Fibroblast of skin of left biceps (primary cell): ENCODE measurements at regions not wholly inside any gene's neighbourhood (a gene's known extent, or its start where the extent isn't known, plus 50 kb on each side); places are given as distances from the start of the nearest gene placed in this dataset.

ENCODE experiments used
- DNase-seq, 2 experiments: peaks; one replicate each; pipeline ENCODE4 v3.0.0-alpha.2; 2013; ENCODE audit warnings: low read depth in 2 of 2

DNA sequence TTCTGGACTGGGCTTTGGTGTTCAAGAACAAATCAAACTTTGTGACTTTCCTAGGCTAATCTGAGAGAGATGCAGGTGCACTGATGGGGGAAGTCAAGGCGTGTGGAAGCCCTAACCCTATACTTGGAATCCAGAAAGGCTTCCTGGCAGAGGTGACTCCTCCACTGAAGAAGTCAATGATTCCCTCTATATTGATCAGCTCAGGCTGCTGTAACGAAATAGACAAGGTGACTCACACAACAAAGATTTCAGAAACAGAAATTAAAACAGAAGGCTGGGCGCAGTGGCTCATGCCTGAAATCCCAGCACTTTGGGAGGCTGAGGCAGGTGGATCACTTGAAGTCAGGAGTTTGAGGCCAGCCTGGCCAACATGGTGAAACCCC lies 69.6 kb upstream of the GGTA1 start:
- DNase-seq, result no peak

DNA sequence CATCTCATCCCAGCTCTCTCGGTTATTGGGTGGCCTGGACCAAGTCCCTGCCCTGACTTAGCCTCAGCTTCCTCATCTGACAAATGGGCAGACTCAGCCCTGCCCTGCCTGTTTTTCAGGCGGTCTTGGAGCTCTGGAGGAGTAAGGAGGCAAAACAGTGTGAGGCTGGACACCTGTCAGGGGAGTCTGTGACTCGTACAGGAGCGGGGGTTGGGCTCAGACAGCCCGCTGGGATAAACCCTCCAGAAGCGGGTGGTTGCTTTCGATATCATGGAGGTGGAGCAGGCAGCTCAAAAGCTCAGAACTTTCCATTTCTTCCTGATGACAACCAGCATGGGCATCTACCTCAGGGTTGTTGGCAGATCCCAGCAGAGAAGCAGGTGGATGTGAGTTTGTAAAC lies 72.9 kb upstream of the GGTA1 start:
- DNase-seq, result no peak

DNA sequence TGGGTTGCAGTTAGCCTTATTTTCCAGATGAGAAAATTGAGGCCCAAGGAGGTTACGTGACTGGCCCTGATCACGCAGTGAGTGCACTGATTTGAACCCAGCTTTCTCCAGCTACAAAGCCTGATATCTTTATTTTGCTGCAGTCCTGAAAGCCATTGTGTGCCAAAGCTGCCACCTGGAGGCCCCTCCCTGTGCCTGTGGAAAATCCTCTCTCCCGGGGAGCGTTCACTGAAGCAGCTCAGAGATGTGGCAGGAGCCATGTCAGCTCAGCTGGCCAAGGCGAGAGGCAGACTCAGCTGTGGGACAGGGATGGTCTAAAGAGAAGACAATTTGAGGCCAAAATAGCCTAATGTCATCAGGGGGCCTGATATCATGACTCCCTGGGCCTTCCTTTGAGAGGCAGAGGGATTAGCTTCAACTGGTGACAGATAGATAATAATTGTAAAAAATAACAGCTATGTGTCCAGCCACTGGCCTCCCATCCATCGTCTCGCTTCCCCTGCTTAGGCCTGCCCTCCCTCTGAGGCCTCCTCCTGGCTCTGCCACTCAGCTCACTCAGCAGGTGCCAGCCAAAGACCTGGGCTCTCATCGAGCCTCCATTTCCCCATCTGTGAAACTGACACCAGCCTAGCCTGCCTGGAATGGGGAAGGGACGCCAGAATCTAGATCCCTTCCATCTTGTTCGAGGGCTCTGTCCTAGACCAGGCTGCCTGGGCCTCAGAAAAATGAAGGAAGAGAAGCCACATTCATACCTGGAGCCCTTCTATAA lies 74.3 kb upstream of the GGTA1 start:
- DNase-seq, result no peak

DNA sequence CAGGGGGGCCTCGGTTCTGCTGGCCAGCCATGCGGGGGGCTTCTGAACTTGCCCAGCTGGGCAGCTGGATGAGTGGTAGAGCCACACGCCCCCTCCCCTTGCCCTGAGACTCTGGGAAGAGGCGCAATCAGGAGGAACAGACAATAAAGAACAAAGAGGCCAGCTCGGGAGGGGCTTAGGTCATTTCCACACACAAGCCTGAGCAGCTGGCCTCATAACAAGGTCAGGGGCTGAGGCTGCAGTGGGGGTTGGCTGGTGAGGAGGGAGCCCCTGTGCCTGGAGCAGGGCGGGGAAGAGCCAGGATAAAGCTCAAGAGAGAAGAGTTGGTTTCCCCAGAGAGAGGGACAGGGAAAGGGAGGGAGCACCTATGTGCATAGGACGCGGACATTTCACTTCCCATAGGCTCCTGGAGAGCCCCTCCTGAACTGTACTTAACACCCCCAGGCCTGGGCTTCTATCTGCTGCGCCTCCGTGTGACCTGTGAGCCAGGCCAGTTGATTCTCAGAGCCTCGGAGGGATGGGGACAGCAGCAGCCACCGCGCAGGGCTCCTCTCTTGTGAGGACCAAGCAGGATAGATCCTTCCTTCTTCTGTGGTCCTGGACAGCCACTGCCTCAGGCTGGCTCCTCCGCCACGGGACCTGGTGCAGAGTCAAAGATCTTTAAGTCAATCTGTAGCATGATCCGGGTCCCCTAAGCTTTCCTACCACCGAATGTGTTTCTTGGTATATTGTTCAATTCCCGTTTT lies 75.3 kb upstream of the GGTA1 start:
- no peak for DNase-seq

DNA sequence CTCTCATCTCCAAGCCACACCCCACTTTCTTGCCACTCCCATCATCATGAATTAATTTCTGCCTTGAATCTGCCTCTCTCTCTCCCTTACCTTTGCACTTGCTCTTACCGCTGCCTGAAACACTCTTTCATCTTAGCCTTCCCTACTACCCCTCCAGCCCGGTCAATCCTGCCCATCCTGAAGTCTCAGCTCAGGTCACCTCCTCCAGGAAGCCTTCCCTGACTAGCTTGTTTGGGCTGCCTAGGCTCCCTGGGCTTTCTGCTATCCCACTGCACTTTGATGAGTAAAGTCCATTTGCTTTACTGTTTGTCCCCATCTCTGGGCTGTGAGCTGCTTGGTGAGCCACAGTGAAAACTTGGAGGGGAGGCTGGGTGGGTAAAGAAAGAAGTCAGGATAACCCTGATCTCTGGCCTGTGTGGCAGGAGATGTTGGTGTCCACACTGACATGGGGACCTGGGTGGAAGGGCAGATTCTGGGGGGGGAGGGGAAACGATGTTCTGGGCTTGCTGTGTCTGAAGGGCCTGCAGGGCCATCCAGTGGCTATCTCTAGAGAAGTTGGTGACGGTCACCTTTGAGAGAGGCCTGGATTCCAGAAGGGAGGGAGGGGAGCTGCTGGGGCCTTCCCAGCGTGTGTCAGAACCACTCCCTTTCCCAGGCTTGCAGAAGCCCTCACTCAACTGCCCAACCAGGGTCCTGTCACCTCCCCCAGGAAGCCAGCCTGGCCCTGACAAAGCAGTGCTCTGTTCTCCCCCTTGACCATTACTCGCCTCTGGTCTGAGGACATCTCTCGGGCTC lies 75.0 kb upstream of the DAB2IP start:
- no peak for DNase-seq

DNA sequence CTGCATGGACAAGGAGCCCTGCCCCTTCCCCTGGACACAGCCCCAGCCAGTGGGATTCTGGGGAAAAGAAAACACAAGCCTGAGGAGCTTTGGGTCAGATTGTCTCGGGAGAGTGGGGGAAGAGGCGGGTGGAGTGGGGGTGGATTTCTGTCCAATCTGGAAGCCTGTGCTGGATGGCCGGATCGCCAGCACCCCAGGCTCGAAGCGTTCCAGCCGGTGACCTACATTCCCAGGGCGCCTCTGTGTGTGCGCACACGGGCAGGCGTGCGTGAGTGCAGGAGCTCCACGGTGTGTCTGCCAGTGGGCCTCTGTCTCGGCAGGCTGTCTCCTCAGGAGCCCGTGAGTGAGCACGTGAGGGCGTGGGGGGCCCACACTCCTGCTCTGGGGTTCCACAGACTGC lies 74.3 kb upstream of the DAB2IP start:
- DNase-seq, result no peak

DNA sequence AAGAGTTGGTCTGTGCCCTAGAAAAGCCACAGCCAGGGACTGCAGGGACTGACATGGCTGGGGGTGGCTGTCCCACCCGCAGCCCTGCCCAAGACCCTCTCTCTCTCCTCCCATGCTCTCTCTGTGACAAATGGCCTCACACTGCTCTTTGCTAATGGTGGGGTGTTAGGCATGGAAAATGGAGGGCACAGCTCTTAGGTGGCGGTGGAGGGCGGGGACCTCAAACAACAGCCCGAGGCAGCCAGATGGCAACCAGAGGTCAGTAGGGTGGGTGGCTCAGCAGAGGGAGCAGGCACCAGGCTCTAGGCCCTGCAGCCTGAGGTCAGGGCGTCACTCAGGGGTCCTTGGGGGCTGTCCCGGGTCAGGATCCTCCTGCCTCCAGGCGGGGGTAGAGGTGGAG lies 73.9 kb upstream of the DAB2IP start:
- DNase-seq, result no peak

DNA sequence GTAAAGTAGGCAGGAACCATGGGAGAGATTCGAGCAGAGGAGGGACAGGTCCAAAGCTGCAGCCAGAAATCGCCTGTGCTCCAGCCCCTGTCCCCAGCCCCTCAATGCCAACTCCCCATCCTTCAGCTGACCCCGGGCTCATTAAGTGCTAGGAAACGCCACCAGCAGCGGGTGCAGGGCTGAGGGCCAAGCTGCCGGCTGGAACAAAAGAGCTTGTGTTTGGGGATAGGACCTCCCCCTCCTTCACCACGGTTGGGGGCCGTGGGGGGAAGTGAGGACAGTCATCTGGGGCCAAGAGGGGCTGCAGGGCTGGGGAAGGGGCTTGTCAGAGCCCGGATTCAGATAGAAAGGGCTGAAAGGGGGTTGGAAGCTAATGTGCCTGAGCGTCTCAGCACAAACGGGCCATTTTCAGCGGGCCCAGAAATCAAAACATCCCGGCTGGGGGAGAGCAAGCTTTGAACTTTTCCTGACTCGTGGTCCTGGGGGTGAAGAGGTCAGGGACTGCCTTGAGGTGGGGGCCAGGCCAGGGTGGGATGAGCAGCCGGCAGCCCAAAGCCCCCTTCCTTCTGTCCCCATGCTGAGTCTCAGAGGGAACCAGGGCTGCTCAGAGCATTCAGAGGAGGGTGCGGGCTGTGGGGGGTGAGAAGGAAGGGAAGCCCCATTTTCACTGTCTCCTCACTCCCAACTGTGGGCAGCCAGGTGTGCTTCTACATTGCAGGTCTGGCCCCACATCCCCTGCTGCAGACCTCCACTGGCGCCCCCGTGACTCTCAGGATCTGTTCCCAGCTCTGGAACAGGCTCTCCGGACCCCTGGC lies 69.4 kb upstream of the DAB2IP start:
- no peak for DNase-seq

DNA sequence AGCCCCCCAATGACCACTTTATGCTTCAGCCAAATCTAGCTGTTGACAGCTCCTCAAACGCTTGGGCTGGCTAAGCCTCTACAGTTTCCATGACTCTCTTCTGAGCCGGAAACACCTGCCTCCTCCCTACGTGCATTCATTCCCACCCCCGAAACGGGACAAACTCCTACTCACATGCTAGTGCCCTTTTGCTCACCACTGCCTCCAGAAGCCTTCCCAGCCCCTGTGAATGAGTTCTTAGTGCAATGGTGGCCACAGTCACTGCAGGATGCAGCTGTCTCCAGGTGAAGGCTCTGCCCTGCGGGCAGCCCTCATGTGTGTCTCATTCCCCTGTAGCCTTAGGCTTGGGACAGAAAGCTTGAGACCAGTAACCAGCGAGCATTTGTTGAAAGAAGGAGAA lies 68.8 kb upstream of the DAB2IP start:
- no peak for DNase-seq

DNA sequence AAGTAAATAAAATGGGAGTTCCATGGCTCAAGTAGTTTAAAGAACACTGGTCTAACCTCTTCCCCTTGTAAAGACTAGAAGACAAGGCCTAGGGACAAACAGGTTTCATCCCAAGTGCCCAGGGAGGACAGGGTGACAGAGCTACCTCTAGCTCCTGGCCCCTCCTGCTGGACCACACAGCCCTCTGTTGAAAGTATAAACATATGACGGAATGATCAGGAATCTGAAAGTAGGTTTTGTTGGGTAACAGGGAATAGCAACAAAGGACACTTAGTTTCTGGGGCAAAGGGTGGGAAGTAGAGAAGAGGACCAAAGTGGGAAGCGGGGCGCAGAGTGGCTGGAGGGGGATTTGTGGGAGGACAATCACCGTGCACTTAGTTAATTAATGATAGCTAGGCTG lies 67.0 kb upstream of the DAB2IP start:
- no peak for DNase-seq

DNA sequence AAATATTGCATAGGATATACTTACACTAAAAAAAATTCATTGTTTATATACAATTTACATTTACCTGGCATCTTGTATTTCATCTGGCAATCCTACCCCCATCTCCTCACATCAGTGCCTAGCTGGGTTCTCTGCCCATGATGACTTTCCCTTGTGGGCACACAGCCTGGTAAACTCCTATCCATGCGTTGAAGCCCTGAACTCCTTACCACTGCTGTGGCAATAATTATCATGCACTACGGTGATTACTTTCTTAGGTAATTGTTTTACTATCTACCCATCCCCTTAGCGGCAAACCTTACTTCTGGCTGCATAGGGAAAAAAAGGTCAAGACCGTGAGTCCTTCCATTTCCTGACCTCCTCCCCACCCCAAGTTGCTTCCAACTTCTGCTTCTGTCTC lies 63.6 kb upstream of the DAB2IP start:
- DNase-seq, result no peak

DNA sequence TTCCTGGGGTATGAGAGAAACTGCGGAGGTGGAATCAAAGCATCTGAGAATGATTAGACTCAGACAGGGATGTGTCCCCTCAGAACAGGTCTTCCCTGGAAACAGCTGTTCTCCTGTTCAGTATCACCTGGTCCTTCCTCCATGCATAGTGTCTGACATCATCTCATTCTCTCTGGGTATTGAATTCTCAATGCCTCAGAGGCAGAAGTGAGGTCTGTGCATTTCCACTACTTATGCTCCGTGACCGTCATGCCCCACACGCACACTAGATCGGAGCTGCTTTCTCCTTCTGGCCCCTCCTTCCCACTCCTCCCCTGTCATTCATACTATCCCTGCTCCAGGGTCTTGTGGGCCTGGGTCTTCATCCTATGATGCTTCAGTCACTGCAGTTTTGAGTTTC lies 61.4 kb upstream of the DAB2IP start:
- no peak for DNase-seq

DNA sequence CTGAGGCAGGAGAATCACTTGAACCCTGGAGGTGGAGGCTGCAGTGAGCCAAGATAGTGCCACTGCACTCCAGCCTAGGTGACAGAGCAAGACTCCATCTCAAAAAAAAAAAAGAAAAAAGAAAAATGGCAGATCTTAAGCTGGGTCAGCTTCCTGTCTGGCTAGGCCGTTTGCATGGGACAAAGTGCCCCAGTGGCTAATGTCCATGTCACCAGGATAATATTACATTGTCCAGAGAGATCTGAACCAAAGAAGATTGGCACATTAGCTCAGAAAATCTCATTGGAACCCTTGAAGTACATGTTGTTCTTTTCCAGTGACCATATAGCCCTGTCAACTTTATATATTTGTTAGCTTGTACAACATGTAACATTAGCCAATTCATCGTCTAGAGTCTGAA lies 59.2 kb upstream of the DAB2IP start:
- DNase-seq, result no peak

DNA sequence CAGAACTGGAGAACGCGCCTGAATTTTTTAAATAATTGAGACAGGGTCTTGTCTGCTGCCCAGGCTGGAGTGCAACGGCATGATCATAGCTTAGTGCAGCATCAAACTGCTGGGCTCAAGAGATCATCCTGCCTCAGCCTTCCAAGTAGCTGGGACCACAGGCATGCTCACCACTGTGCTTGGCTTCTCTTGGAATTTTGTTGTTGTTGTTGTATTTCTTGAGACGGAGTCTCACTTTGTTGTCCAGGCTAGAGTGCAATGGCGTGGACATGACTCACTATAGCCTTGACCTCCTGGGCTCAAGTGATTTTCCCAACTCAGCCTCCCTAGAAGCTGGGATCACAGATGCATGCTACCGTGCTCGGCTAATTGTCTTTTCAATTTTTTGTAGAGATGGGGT lies 58.4 kb upstream of the DAB2IP start:
- no peak for DNase-seq

DNA sequence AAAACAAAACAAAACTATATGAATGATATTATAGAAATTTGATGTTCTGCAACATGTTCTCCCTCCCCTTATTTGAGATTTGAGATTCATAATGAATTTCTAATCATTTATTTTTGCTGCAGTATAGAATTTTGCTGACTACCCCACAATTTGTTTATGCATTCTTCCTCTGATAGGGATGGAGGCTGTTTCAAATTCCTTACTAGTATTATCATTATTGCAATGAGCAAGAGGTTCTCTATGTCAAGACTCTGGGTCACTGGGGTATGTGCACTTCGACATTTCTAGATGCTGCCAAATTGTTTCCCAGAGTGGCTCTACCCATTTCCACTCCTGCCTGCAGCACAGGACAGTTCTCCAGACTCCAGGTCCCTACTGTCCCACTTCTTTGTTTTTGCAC lies 54.9 kb upstream of the DAB2IP start:
- no peak for DNase-seq

DNA sequence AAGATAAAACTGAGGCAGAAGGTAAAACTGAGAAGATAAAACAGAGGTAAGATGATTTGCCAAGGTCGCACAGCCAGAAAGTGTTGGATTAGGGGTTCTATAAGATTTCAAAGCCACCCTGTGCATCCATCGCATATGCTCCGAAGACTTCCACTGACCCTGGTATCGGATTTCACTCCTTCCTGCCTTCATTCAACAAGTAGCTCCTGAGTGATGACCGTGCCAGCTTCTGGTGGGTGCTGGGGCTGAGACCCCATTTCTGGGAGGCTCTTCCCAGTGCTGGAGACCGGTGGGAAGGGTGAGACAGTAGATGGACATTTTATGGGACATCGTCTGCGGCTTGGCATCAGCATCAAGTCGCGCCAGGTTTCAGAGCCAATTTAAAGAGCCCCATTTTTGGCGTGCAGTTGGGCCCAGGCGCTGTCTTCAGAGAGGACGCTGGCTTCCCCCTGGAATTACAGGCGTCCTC lies 53.7 kb upstream of the DAB2IP start:
- no peak for DNase-seq

DNA sequence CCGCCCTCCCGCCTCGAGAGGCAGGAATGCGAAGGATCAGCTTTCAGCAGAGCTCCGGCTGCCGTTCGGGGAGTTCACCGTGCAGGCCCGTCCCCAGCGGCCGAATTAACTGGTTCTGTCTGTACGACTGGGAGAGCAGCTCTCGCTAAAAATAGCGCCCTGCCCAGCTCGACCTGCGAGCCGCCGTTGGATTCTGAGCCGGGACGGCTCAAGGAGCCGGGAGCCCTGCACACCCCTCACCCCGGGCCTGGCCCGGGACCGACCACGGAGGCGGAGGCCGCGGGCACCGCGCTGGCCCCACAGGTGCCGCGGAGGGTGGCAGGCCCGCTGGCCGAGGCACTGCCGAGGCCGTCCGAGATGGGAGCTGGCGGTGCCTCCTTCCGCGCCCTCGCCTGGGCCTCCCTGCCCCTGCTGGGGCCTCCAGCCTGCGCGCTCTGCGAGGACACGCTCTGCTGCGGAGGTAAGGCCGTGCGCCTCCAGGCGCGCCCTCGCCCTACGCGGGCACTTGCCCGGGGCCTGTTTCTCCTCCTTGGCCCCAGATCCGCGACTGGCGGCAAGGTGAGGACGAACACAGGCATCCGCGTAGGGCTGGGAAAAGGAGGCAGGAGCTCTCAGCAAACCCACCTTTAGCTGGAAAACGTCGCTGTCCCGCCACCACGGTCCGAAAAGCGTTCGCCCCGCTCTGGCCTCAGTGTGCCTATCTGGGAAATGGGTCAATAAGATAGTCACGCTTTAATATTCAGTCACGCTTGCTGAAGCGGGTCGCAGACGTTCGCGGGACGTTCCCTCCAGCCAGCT lies 53.1 kb upstream of the DAB2IP start:
- peak; percentile 58 to 63 for DNase-seq

DNA sequence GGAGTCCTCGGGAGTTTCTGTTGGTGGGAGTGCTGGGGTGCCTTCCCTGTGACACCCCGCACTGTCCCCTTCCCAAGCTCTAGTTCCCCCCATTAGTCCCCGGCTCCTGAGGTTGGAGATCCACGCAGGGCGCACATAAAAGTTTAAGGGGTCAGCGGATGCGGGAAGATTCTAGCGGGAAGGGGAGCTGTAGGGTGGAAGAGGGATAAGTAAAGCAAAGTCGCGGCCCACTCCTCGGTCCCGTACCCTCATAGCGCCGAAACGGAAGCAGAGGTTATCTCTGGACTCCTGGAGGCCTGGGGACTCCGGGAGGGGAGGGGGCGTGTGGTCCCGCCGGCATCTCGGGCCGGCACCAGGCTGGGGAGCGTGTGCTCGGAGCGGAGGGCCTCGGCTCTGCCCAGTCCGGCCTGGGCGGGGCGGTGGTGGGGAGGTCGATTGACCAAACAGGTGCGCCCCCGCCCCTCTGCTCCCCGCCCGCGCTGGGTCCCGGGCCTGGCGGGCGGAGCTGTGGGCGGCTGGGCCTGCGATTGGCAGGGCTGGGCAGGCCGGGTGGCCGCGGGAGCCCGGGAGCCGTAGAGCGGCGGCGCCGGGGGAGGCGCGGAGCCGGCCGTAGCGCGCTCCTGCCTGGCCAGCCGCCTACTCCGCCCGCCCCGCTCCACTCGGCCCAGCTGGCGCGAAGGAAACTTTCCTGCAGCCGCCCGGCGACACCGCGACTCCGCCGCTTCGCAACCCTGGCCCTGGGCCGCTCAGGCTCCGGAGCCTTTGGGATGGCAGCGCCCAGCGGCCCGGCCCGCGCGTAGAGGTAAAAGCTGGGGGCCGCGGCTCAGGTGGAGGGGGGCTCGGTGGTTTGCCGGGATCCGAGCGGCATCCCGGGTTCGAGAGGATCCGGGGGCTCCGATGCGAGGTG lies 52.2 kb upstream of the DAB2IP start:
- DNase-seq, result no peak

DNA sequence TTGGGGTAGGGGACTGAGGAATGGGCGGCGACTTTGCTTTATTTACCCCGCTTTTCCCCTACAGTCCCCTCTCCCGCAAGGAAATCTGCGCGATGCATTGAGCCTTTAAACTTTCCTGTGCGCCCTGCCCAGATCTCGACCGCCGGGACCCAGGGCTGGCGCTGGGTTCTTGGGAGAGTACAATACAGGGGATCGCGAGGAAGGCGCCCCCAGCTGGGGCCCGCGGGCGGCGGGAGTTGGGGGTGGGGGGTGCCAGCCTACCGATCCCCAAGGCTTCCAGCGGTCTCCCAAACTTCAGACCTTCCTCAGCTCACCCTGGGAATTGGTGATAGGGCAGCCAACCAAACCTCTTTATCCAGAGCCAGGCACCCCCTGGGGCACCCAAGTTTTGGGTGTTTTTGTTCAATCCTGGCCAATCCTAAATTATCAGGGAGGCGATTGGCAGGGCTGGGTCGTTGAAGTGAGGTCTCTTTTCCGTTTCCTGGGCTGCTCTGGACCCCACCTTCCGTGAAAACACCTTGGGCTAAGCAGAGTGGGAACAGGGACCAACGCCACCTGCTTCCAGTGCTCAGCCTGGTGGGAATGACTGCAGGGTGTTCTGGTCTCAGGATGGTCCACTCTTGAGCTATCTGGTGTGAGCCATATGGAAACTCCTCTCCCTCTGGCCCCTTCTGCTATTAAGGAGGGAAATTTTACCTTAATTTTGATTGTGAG lies 51.4 kb upstream of the DAB2IP start:
- DNase-seq, result no peak
